ENCODE measurements at regions not wholly inside any gene's neighbourhood (a gene's known extent, or its start where the extent isn't known, plus 50 kb on each side); places are given as distances from the start of the nearest gene placed in this dataset.
A peak's percentile ranks its signal among the peaks of the same experiment; 100 is the strongest.

- in situ Hi-C loops (cut with MboI; ENCODE audit: low pct_unique_long_range_greater_than_20kb, low sequenced_read_pairs): no loop called here
- no peak for DNase-seq
Observed at GRCh38 chr13:30843548-30843947, 62.5 kb upstream of the MEDAG start.

DNA sequence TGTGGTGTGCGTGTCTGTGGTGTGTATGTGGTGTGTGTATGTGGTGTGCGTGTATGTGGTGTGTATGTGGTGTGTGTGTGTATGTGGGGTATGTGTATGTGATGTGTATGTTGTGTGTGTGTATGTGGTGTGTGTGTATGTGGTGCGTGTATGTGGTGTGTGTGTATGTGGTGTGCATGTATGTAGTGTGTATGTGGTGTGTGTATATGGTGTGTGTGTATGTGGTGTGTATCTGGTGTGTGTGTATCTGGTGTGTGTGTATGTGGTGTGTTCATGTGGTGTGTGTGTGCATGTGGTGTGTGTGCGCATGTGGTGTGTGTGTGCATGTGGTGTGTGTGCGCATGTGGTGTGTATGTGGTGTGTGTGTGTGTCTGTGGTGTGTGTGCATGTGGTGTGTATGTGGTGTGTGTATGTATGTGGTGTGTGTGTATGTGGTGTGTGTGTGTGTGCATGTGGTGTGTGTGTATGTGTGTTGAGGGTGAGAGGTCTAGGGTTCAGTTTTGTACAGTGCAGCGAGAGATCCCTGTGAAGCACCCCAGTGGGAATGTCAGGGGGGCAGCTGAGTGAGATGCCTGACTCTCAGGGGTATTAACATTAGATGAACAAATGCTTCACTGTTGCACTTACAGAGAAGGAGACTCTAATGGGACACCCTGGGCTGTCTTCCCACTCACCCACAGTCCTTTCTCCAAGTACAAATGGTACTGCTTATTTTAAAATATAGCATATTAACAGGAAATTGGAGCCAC lies 61.3 kb upstream of the MEDAG start:
- no peak for DNase-seq

GRCh38 chr13:30845297-30846214 lies 60.5 kb upstream of the MEDAG start:
- DNase-seq: peak; percentile 27
- in situ Hi-C loops (cut with MboI; ENCODE audit: low pct_unique_long_range_greater_than_20kb, low sequenced_read_pairs): no loop called here

More for the DNA sequence above, 61.3 kb upstream of the MEDAG start:
- in situ Hi-C loops (cut with MboI; ENCODE audit: low pct_unique_long_range_greater_than_20kb, low sequenced_read_pairs): no loop called here

- no peak for DNase-seq
Observed at GRCh38 chr13:30846311-30846710, 59.8 kb upstream of the MEDAG start.

GRCh38 chr13:30846866-30847265 lies 59.2 kb upstream of the MEDAG start:
- no peak for DNase-seq
- in situ Hi-C loops (cut with MboI; ENCODE audit: low pct_unique_long_range_greater_than_20kb, low sequenced_read_pairs): no loop called here

More at GRCh38 chr13:30846311-30846710, 59.8 kb upstream of the MEDAG start:
- in situ Hi-C loops (cut with MboI; ENCODE audit: low pct_unique_long_range_greater_than_20kb, low sequenced_read_pairs): no loop called here

DNA sequence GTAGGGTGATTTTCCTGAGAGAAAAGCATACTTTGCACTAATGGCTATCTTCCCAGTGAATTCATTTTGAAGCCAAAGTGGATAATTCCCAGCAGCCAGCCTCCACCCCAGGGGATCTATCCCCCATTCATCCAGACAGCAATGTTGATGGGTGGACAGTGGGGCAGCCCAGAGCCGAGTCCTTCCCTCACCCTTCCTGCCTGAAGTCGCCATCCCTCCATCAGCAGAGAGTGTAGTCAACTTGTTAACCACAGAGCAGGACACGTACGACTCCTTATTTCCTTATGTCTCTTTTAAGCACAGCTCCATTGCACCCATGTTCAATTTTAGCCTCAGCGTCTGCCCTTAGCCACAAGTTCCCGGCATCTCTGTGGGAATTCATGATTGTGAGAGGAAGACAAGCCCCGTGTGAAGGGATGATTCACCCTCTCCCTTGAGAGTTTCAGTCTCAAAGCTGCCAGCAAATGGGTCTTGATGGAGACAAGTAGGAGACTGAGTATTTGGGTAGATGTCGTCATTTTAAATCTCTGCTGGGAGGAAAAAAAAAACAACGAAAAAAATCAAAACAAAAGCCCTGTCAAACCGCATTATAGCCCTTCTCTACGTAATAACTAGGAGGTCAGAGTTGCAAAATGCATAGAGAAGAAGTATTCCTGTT lies 58.3 kb upstream of the MEDAG start:
- DNase-seq: no peak
- in situ Hi-C loops (cut with MboI; ENCODE audit: low pct_unique_long_range_greater_than_20kb, low sequenced_read_pairs): no loop called here

DNA sequence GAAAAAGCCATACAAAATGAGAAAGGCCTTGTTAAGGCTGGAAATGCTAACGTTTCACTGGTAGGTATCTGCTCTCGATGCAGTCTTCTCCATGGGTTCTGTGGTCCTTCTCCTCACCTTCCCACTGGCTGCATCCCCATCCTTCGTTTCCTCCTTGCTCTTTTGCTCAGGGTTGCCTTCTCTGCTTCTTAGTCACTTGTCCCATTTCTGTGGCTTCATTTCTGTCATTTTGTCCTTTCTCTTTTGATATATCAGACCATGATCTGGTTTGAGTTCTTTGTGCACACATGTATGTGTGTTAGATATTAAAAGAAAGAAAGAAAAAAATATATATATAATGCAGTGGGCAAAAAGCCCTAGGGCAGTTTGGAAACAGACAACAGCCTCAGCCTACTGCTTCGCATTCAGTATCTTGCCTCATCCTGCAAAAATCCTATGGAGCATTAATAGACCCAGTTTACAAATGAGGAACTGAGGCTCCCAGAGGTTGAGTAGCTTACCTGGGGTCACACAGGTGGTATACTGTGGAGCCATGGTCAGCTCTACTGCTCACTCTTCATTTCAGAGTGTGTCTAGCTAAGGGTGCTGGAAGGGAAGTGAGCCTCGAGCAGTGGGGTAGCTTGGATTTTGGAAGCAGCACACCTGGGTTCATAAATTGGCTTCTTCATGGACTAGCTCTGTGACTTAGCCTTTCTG lies 57.6 kb upstream of the MEDAG start:
- no peak for DNase-seq
- in situ Hi-C loops (cut with MboI; ENCODE audit: low pct_unique_long_range_greater_than_20kb, low sequenced_read_pairs): no loop called here

GRCh38 chr13:30849611-30850010 lies 56.5 kb upstream of the MEDAG start:
- no peak for DNase-seq
- in situ Hi-C loops (cut with MboI; ENCODE audit: low pct_unique_long_range_greater_than_20kb, low sequenced_read_pairs): no loop called here

- no peak for DNase-seq
- in situ Hi-C loops (cut with MboI; ENCODE audit: low pct_unique_long_range_greater_than_20kb, low sequenced_read_pairs): no loop called here
Observed at GRCh38 chr13:30850204-30850866, 55.7 kb upstream of the MEDAG start.

DNA sequence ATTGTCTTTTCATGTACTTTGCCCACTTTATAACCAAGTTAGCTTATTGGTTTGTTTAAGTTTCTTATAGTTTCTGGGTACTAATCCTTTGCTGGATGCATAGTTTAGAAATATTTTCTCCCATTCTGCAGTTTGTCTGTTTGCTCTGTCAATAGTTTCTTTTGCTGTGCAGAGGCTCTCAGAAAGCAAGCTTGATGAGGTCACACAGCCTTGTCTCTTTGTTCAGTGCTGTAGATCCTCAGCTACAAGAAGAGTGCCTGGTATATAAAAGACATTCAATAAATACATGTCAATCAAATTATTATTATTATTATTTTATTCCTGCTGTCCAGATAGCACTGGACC lies 55.2 kb upstream of the MEDAG start:
- in situ Hi-C loops (cut with MboI; ENCODE audit: low pct_unique_long_range_greater_than_20kb, low sequenced_read_pairs): no loop called here
- DNase-seq: no peak

- no peak for DNase-seq
- in situ Hi-C loops (cut with MboI; ENCODE audit: low pct_unique_long_range_greater_than_20kb, low sequenced_read_pairs): no loop called here
Observed at GRCh38 chr13:30851697-30852096, 54.4 kb upstream of the MEDAG start.

DNA sequence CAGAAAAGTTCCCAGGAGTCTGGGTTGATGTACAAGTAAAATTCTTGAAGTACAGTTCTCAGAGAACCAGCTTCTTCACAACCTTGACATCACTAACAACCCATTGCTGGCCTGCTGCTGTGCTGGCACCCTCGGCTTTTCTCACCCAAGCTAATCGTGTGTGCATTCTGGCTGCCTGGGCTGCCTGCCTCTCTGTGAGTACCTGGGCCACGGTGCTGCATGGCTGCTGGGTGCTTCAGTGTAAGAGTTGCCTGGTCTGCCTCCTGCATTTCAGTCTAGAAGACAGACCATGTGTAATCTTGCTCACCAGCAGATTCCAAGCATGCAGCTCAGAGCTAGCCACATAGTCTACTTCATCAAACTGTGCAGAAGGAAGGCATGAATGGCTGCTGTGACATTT lies 50.5 kb upstream of the MEDAG start:
- DNase-seq: no peak
- in situ Hi-C loops (cut with MboI; ENCODE audit: low pct_unique_long_range_greater_than_20kb, low sequenced_read_pairs): no loop called here

DNA sequence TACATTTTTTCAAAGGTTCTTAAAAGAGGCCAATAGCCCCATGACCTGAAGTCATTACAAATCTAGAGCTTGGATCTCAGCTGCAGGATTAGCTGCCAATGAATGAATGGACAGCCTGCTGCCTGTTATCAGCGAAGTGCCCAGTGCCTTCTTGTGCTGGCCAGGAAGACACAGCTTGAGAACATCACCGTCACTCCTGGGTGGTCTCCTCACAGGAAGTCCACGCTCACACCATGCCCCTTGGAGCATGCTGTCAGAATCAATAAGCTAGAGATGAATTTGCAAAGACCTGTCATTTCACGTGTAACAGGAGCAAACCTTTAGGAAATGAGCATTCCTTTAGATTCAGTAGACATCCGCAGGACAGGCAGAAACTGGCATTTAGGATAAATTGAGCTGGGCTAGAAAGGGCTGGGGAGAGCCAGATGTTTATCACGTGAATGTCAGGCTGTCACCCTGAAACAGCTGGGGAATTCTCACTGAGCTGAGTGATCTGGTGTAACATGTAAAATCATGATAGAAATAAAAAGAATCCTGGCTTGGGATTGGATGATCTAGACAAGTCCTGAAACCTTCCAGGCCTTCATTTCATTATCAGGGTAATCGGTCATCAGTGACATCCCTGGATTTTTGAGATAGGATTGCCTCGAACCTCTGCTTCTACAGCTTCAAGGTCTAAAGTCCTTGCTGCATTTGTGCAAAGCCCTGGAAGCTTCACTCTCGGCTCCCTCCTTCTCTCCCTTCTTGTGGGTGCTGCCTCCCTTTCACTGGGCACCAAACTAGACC lies 49.9 kb upstream of the MEDAG start:
- in situ Hi-C loops (cut with MboI; ENCODE audit: low pct_unique_long_range_greater_than_20kb, low sequenced_read_pairs): no loop called here
- no peak for DNase-seq
